ENCODE measurements at regions not wholly inside any gene's neighbourhood (a gene's known extent, or its start where the extent isn't known, plus 50 kb on each side); places are given as distances from the start of the nearest gene placed in this dataset.
"Not testable (repeated sequence)": the region's sequence is repeated elsewhere in the genome, so short reads cannot be mapped to it uniquely, and the experiment has no call there.

DNA sequence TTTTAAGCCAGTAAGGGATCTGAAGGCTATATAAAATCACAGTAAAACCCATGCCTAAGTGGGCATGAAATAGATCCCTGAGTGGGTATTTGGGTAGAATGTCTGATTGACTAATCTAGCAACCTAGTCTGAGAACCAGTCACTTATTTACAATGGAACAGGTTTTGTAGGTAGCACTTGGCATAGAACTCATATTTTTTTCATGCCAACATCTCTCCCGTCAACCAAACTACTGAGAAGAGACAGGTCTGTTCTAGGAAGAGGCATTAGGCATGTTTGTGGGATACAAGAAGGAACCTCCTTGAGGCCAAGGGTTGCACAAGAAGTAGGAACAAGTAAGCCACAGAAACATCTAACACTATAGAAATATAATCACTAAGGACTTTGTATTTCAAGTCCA is 840.4 kb upstream of the TENM4 start:
- Histone ChIP-seq H3K4me3 (ENCODE audit: low read depth, low read length) (no peak overlapping the region), H3K9me3 (ENCODE audit: control insufficient read depth, insufficient read depth, low read length) (no peaks in the 10 kb centered on the region), H3K27me3 (ENCODE audit: control insufficient read depth, insufficient read depth, low read length) (no peaks in the 10 kb centered on the region), H3K27ac (ENCODE audit: low read depth, low read length) (no peak overlapping the region)
- CTCF ChIA-PET, result no interaction called here
- POLR2A ChIA-PET, result no interaction called here
- no peak for DNase-seq (ENCODE audit: low read depth, low spot score)
- TF ChIP-seq, protein P1, sequence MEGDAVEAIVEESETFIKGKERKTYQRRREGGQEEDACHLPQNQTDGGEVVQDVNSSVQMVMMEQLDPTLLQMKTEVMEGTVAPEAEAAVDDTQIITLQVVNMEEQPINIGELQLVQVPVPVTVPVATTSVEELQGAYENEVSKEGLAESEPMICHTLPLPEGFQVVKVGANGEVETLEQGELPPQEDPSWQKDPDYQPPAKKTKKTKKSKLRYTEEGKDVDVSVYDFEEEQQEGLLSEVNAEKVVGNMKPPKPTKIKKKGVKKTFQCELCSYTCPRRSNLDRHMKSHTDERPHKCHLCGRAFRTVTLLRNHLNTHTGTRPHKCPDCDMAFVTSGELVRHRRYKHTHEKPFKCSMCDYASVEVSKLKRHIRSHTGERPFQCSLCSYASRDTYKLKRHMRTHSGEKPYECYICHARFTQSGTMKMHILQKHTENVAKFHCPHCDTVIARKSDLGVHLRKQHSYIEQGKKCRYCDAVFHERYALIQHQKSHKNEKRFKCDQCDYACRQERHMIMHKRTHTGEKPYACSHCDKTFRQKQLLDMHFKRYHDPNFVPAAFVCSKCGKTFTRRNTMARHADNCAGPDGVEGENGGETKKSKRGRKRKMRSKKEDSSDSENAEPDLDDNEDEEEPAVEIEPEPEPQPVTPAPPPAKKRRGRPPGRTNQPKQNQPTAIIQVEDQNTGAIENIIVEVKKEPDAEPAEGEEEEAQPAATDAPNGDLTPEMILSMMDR (IDR thresholded peaks at IDR 0.05; ENCODE audit: low read depth, low read length), result no peak

DNA sequence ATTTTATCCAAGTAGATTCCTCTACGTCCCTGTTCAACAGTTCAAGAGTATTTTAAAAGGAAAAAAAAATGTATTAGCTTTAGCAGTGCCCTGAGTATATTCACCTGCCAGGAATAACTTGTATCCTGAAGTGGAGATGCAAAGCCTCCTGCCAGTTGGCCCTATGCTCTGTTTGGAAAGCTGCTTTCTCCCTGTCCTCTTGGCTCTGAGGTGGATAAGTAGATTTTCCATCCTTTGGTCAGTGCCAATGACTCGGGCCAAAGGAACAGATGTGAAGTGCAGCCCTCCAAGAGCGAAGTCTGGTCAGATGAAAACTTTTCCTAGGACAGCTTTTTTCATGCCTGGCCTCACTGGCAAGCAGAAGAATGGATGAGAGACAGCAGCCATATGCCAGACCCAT is 839.9 kb upstream of the TENM4 start:
- TF ChIP-seq, protein P1 (IDR thresholded peaks at IDR 0.05; ENCODE audit: low read depth, low read length), result no peak
- no peak for DNase-seq (ENCODE audit: low read depth, low spot score)
- Histone ChIP-seq H3K27ac (ENCODE audit: low read depth, low read length) (no peak overlapping the region), H3K27me3 (ENCODE audit: control insufficient read depth, insufficient read depth, low read length) (no peaks in the 10 kb centered on the region), H3K9me3 (ENCODE audit: control insufficient read depth, insufficient read depth, low read length) (no peaks in the 10 kb centered on the region), H3K4me3 (ENCODE audit: low read depth, low read length) (no peak overlapping the region)
- ChIA-PET POLR2A (no interaction called here), CTCF (no interaction called here)

DNA sequence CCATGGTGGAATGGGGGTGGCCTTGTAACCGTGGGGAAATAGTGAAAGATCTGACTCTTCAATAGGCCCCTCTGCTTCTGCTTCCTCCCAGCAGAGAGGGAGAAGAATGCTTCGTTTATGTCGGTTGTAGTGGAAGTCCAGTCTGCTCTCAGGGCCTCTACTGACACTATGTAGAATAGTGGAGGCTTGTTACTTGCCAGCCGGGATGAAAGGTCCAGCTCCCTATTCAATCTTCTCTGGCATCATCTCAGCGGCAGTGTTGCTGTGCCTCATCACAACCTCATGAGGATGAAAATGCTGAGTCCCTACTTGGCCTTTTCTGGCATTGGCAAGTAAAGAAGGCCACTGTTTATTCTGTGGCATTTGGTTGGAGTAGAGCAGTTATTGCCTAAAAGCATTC is 820.9 kb upstream of the TENM4 start:
- ChIA-PET CTCF (no interaction called here), POLR2A (no interaction called here)
- TF ChIP-seq, protein P1 (IDR thresholded peaks at IDR 0.05; ENCODE audit: low read depth, low read length), result no peak
- DNase-seq (ENCODE audit: low read depth, low spot score), result no peak
- H3K27ac ChIP-seq (ENCODE audit: low read depth, low read length), result no peak overlapping the region
- H3K27me3 ChIP-seq (ENCODE audit: control insufficient read depth, insufficient read depth, low read length), result no peaks in the 10 kb centered on the region
- no peak overlapping the region for H3K4me3 ChIP-seq (ENCODE audit: low read depth, low read length)
- H3K9me3 ChIP-seq (ENCODE audit: control insufficient read depth, insufficient read depth, low read length), result peaks cover 3% of the 10 kb centered on the region; the same call in 1 of the 2 replicates

- CTCF ChIA-PET; H3K9me3 ChIP-seq (ENCODE audit: control insufficient read depth, insufficient read depth, low read length); DNase-seq (ENCODE audit: low read depth, low spot score); H3K27ac ChIP-seq (ENCODE audit: low read depth, low read length); H3K4me3 ChIP-seq (ENCODE audit: low read depth, low read length); POLR2A ChIA-PET; H3K27me3 ChIP-seq (ENCODE audit: control insufficient read depth, insufficient read depth, low read length): not testable (repeated sequence)
These were observed 816.6 kb upstream of the TENM4 start for GRCh38 chr11:80257319-80258015.

- no peak for DNase-seq (ENCODE audit: low read depth, low spot score)
- Histone ChIP-seq H3K9me3 (ENCODE audit: control insufficient read depth, insufficient read depth, low read length) (peaks cover 3% of the 10 kb centered on the region; the same call in 1 of the 2 replicates), H3K27me3 (ENCODE audit: control insufficient read depth, insufficient read depth, low read length) (no peaks in the 10 kb centered on the region), H3K27ac (ENCODE audit: low read depth, low read length) (no peak overlapping the region), H3K4me3 (ENCODE audit: low read depth, low read length) (no peak overlapping the region)
- ChIA-PET CTCF (no interaction called here), POLR2A (no interaction called here)
- TF ChIP-seq, protein P1 (IDR thresholded peaks at IDR 0.05; ENCODE audit: low read depth, low read length), result no peak
These were observed 814.2 kb upstream of the TENM4 start for GRCh38 chr11:80255021-80255420.
